ENCODE measurements at regions not wholly inside any gene's neighbourhood (a gene's known extent, or its start where the extent isn't known, plus 50 kb on each side); places are given as distances from the start of the nearest gene placed in this dataset.

- intact Hi-C loops (cut with micrococcal nuclease) = loop anchor here (2.0 kb wide), 3 partner anchors 17 to 231 kb away; no protein-coding TSS in a partner anchor
- Histone ChIP-seq H3K4me2 (ENCODE audit: insufficient read depth, low read length) (no peak overlapping the region), H3K9me1 (ENCODE audit: control insufficient read depth, insufficient read depth, low read length) (no peaks in the 10 kb centered on the region), H3K79me2 (ENCODE audit: control insufficient read depth, insufficient read depth, low read length) (no peaks in the 10 kb centered on the region), H4K20me1 (replicated peaks; ENCODE audit: control insufficient read depth, insufficient read depth, low read length) (no peaks in the 10 kb centered on the region), H2AFZ (ENCODE audit: low read depth, low read length) (no peak overlapping the region), H3K4me1 (replicated peaks in 1 of 2; ENCODE audit: control insufficient read depth in 2 of 2, insufficient read depth in 2 of 2, low read length in 2 of 2) (peaks cover 3 to 8% of the 10 kb centered on the region in 2 experiments; a peak in 4 of 5 replicates), H3K9ac (ENCODE audit: insufficient read depth in 1 of 2, low read depth in 2 of 2, low read length in 2 of 2) (no peak overlapping the region), H3K4me3 (no peak overlapping the region), H3K36me3 (ENCODE audit: control insufficient read depth, insufficient read depth, low read length) (no peaks in the 10 kb centered on the region), H3K27me3 (ENCODE audit: control insufficient read depth in 2 of 2, insufficient read depth in 2 of 2, low read length in 2 of 2) (peaks cover 3 to 42% of the 10 kb centered on the region in 2 experiments; a peak in 4 of 5 replicates), H3K27ac (ENCODE audit: extremely low read depth, low read depth, low read length) (no peak overlapping the region), H3K9me3 (replicated peaks; ENCODE audit: control insufficient read depth, insufficient read depth, low read depth, low read length) (no peaks in the 10 kb centered on the region)
- BruUV-seq (replicated peaks) = no TSS peak
- ATAC-seq (no peak), FAIRE-seq (no peak), DNase-seq (ENCODE audit: extremely low read depth in 1 of 4, low spot score in 3 of 4) (no peak)
- ChIA-PET CTCF (ENCODE audit: low intra/inter-chr PET ratio) (interaction anchor here (1.2 to 2.5 kb wide), 3 partner anchors 16 to 230 kb away, joined by 3 to 19 read pairs (median 8); no protein-coding TSS in a partner anchor), POLR2A (no interaction called here)
- in situ Hi-C loops (cut with MboI) = loop anchor here (25.0 kb wide), 1 partner anchor 563 kb away; no protein-coding TSS in a partner anchor
- no peak for TF ChIP-seq EWSR1 (IDR thresholded peaks at IDR 0.05; ENCODE audit: borderline replicate concordance, low read depth, partially characterized antibody)
- TF ChIP-seq RFX5 (IDR thresholded peaks at IDR 0.05; ENCODE audit: low read depth, low read length) = no peak
- no peak for TF ChIP-seq ZNF561 (CRISPR knock-in tag; conservative IDR thresholded peaks at IDR 0.05)
- TF ChIP-seq TFAP4 (CRISPR knock-in tag; IDR thresholded peaks at IDR 0.05; ENCODE audit: borderline replicate concordance) = no peak
- no peak for TF ChIP-seq FOXM1 (IDR thresholded peaks at IDR 0.05; ENCODE audit: low read depth)
- TF ChIP-seq FOXM1 (CRISPR knock-in tag; IDR thresholded peaks at IDR 0.05; ENCODE audit: low read depth) = no peak
- no peak for TF ChIP-seq SPI1 (IDR thresholded peaks at IDR 0.05; ENCODE audit: borderline replicate concordance, low read depth, low read length)
- TF ChIP-seq ZNF644 (tag; IDR thresholded peaks at IDR 0.05; ENCODE audit: low read depth) = no peak
- TF ChIP-seq ZNF12 (CRISPR knock-in tag; IDR thresholded peaks at IDR 0.05) = no peak
- 4% methylated on average over 2 of the region's 2 CpGs for WGBS (ENCODE audit: insufficient coverage, low coverage, missing lambda C conversion rate)
These were observed 91.4 kb upstream of the TMPO start for GRCh38 chr12:98423963-98424362.

Measured in K562 (cell line).